ENCODE measurements at regions not wholly inside any gene's neighbourhood (a gene's known extent, or its start where the extent isn't known, plus 50 kb on each side); places are given as distances from the start of the nearest gene placed in this dataset.

DNA sequence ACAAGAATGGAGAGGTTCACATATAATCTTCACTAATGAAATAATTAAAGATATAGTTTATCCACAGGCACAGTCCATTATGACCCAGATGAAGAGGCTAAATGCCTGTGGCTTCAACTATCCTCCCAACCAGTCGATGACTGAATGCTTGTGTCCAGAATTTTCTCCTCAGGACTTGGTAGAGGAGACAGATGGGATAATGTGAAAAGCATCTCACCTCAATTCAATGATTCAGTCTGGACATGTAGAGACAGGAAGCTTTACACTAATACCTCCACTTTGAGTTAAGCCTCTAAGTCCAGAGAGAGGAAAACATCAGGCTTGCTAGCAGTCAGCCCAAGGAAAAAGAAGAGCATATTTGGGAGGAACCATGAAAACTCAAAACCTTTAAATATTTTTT, 59.1 kb upstream of the COL1A2 start:
- TF ChIP-seq, protein P1, sequence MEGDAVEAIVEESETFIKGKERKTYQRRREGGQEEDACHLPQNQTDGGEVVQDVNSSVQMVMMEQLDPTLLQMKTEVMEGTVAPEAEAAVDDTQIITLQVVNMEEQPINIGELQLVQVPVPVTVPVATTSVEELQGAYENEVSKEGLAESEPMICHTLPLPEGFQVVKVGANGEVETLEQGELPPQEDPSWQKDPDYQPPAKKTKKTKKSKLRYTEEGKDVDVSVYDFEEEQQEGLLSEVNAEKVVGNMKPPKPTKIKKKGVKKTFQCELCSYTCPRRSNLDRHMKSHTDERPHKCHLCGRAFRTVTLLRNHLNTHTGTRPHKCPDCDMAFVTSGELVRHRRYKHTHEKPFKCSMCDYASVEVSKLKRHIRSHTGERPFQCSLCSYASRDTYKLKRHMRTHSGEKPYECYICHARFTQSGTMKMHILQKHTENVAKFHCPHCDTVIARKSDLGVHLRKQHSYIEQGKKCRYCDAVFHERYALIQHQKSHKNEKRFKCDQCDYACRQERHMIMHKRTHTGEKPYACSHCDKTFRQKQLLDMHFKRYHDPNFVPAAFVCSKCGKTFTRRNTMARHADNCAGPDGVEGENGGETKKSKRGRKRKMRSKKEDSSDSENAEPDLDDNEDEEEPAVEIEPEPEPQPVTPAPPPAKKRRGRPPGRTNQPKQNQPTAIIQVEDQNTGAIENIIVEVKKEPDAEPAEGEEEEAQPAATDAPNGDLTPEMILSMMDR (IDR thresholded peaks at IDR 0.05) = no peak
- TF ChIP-seq POLR2A (IDR thresholded peaks at IDR 0.05) (no peak), POLR2AphosphoS5 (IDR thresholded peaks at IDR 0.05) (no peak), EP300 (IDR thresholded peaks at IDR 0.05) (no peak)
- H3K36me3 ChIP-seq = no peaks in the 10 kb centered on the region
- 64 to 88% methylated on average over 1 of the region's 1 CpG for WGBS, 2 donors (ENCODE audit: low coverage in 1 of 2)
- H3K9me3 ChIP-seq = no peaks in the 10 kb centered on the region
- H3K27me3 ChIP-seq = no peaks in the 10 kb centered on the region
- ATAC-seq = no peak
- H3K27ac ChIP-seq = no peak overlapping the region
- no peak overlapping the region for H3K4me3 ChIP-seq
- H3K4me1 ChIP-seq = no peaks in the 10 kb centered on the region

DNA sequence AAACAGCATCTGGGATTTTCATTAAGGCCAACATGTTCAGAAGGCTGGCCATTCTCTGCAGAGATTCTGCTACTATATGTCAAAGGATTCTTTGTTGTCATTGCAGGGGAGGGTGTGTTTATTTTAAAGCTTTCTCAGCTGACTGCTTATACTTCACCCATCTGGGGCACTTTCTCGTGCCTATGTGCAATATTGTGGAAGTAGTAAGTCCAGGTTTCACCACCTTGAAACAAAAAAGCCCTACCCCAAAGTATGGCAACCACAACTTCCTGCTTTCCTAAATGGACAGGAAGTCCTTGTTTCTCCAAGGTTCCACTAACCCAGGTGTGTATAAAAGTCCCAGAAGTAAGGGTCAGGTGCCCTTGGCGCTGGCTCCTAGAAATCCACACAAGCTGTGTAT, 58.7 kb upstream of the COL1A2 start:
- WGBS, 2 donors (ENCODE audit: low coverage in 1 of 2) = 58 to 75% methylated on average over 2 of the region's 2 CpGs
- TF ChIP-seq POLR2AphosphoS5 (IDR thresholded peaks at IDR 0.05) = no peak
- TF ChIP-seq, protein P1 (IDR thresholded peaks at IDR 0.05) = no peak
- no peak for TF ChIP-seq EP300 (IDR thresholded peaks at IDR 0.05)
- no peak for TF ChIP-seq POLR2A (IDR thresholded peaks at IDR 0.05)
- H3K27me3 ChIP-seq = no peaks in the 10 kb centered on the region
- no peak overlapping the region for H3K27ac ChIP-seq
- H3K9me3 ChIP-seq = no peaks in the 10 kb centered on the region
- no peaks in the 10 kb centered on the region for H3K36me3 ChIP-seq
- H3K4me3 ChIP-seq = no peak overlapping the region
- H3K4me1 ChIP-seq = no peaks in the 10 kb centered on the region
- ATAC-seq = no peak

DNA sequence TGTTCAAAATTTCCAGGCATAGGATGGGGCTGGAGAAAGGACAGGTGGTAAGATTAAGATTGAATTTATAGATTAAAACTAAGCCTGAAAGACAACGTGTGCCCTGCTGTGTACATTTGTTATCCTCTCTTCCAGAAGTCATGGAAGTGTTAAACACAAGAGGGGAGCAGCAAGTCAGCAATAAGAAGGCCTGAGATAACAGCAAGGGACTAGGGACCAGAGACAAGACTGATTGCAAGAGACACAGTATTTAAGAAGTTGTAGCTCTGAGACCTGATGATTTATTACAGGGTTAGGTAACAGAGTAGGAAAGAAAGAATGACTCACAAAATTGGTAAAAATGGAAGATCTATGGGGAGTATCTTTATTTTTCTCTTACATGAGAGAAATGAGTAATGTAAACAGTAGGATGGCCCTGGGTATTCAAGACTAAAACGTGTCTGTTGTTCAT, 55.7 kb upstream of the COL1A2 start:
- H3K36me3 ChIP-seq = no peaks in the 10 kb centered on the region
- no peaks in the 10 kb centered on the region for H3K27me3 ChIP-seq
- H3K27ac ChIP-seq = no peak overlapping the region
- WGBS, 2 donors (ENCODE audit: low coverage in 1 of 2) = 40 to 54% methylated on average over 2 of the region's 2 CpGs
- TF ChIP-seq EP300 (IDR thresholded peaks at IDR 0.05) = no peak
- TF ChIP-seq POLR2AphosphoS5 (IDR thresholded peaks at IDR 0.05) = no peak
- no peak for TF ChIP-seq POLR2A (IDR thresholded peaks at IDR 0.05)
- TF ChIP-seq, protein P1 (IDR thresholded peaks at IDR 0.05) = no peak
- ATAC-seq = peak; percentile 19
- no peak overlapping the region for H3K4me3 ChIP-seq
- no peaks in the 10 kb centered on the region for H3K9me3 ChIP-seq
- no peaks in the 10 kb centered on the region for H3K4me1 ChIP-seq

DNA sequence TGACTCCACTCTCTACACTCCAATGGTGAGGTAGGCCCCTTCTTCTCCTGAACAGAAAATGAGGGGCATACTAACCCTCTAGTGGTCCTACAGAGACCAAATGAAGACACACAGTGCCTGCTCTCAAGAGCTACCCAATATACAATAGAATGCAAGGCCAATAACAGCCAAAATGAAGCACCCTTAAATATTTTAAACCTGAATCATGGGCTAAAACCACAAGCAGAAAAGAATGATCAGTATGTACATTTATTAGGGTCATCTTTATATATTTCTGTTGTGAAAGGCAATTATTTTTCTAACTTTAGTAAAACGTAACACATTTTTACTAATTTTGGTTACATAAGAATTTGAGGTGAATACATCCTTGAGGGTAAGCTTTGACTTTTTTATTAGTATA, 49.9 kb upstream of the COL1A2 start:
- WGBS, 2 donors (ENCODE audit: low coverage in 1 of 2) = 75 to 89% methylated on average over 1 of the region's 1 CpG
- Histone ChIP-seq H3K27ac (no peak overlapping the region), H3K9me3 (no peaks in the 10 kb centered on the region), H3K4me1 (peaks cover 14 to 29% (median 17%) of the 10 kb centered on the region in 3 donors), H3K36me3 (no peaks in the 10 kb centered on the region), H3K27me3 (no peaks in the 10 kb centered on the region), H3K4me3 (no peak overlapping the region)
- TF ChIP-seq, protein P1 (IDR thresholded peaks at IDR 0.05) = no peak
- TF ChIP-seq POLR2A (IDR thresholded peaks at IDR 0.05) = no peak
- no peak for TF ChIP-seq EP300 (IDR thresholded peaks at IDR 0.05)
- no peak for TF ChIP-seq POLR2AphosphoS5 (IDR thresholded peaks at IDR 0.05)
- no peak for ATAC-seq
